Ramos (cell line): ENCODE measurements at regions not wholly inside any gene's neighbourhood (a gene's known extent, or its start where the extent isn't known, plus 50 kb on each side); places are given as distances from the start of the nearest gene placed in this dataset.
"Not testable (repeated sequence)": the region's sequence is repeated elsewhere in the genome, so short reads cannot be mapped to it uniquely, and the experiment has no call there.

Source experiments
- in situ Hi-C: fragments of 300-500 bp; cut with MboI; formaldehyde crosslinking; loops from one replicate; pipeline ENCODE4 v1.14.3; 2022; ENCODE audit warnings: low sequenced_read_pairs; ENCODE audit not compliant: unreplicated experiment

- in situ Hi-C loops, result no loop called here
Measured at GRCh38 chr21:15932726-15933125, 202.9 kb downstream of the USP25 start.

DNA sequence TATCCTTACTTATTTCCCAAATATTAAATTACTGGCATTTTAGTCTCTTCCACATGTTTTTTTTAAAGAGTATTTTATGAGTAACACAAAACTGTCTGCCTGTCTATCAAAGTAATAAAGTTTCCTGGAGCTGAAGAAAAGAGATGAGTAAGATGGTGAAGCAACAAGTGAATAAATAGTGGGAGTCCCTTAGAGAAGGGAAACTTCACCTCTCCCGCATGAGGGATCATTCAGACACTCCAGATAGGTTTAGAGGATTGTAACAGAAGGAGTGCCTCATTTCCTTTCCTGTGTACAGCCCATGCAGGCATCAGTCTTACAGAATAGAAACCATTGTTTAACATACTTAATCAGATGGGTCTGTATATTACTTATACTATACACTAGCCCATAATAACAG, 205.7 kb downstream of the USP25 start:
- in situ Hi-C loops, result no loop called here

DNA sequence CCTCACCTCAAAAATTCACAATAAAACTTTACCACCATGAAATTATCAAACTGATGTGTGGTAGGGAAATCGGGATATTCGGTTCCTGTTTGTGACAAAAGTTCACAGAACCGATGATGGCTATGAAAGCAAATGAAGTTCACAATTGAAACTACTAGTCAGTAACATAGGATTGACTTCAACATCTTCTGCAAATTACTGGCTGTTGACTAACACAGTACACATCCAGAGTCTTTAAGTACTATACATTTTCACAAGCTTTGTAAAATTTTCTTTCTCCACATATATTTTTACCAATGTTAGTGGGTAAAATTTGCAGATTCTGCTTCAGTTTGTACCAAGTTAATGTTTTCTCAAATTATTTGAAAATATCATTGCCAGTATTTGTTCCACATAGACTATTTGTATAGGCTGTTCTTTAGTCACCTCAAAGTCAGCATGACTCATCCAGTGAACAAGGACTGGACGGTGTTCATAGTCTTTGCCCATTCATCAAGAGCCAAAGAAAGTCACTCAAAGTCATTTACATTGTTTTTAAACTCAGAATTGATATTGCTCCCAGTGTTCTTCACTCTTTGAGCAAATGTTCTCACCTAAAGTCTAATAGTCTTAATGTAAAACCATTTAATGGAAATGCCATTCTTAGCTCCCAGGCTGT, 213.4 kb downstream of the USP25 start:
- in situ Hi-C loops, result no loop called here

DNA sequence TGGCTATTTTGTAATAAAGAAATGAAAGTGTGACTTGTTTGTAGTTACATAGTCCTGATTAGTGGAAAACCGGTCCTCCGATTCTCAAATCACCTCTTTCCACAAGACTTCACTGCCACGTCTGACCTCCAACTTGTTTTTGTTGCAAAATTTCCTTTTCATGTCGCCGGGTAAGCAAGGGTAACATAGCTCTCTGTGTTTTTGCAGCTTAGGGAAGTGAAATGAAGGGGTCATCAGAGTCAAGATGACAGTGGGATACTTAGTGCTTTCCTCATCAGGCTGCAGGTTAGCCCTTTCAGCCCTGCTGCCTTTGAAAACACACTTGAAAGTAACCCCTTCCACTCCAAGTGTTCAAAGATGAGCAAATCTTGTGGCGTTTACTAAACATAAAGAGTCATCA, 217.9 kb downstream of the USP25 start:
- in situ Hi-C loops, result no loop called here

GRCh38 chr21:15953551-15954116, 223.9 kb downstream of the USP25 start:
- in situ Hi-C loops, result no loop called here

DNA sequence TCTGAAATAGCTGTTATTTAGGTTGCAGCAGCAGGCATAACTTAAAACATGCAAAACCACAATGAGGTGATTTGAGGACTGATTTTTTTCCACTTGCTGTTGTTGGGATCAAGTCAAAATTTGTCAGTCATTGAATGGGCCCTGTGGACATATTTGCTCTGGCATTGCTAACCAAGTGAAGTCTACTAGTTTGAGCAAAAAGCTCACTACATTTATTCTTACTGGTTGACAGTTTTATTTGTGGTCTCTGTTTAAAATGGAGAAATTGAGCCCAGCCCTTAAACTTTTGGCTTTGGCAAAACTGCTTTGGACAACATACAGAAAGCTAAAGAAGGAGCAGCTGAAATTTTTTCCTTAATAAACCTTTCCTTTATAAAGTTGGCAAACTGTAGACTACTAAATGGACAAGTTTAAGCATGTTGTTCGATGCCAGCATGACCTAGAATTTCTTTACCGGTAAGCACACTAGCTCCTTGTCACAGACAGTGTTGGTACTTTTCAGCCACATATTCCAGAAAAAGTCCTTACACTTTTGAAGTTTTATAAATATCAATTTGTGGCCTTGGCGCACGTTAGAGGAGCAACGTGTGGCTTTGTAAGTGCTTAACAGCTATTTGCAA, 234.6 kb downstream of the USP25 start:
- in situ Hi-C loops, result no loop called here

- in situ Hi-C loops, result no loop called here
Measured at GRCh38 chr21:15966231-15966630, 236.4 kb downstream of the USP25 start.

DNA sequence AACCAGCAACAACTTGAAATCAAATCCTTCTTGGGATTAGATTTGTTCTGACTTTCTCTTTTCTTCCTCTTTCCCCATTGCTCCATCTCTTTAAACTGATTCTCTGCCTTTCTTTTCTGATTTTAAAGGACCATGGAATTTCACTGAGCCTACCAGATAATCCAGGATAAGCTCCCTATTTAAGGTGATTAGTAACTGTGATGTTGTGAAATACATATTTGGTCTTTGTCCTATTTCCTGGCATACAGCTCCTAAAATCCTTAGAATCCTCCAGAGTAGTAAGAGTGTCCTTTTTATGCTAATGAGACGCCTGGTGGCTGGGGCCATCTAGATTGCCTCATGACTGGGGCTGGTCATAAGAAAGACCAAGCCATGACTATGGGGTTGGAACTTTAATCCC, 236.9 kb downstream of the USP25 start:
- in situ Hi-C loops, result no loop called here

GRCh38 chr21:15967661-15968060, 237.9 kb downstream of the USP25 start:
- in situ Hi-C loops, result no loop called here

GRCh38 chr21:15968776-15969310, 239.1 kb downstream of the USP25 start:
- in situ Hi-C loops, result no loop called here

- in situ Hi-C loops, result no loop called here
Measured at GRCh38 chr21:15976807-15977206, 247.0 kb downstream of the USP25 start.

DNA sequence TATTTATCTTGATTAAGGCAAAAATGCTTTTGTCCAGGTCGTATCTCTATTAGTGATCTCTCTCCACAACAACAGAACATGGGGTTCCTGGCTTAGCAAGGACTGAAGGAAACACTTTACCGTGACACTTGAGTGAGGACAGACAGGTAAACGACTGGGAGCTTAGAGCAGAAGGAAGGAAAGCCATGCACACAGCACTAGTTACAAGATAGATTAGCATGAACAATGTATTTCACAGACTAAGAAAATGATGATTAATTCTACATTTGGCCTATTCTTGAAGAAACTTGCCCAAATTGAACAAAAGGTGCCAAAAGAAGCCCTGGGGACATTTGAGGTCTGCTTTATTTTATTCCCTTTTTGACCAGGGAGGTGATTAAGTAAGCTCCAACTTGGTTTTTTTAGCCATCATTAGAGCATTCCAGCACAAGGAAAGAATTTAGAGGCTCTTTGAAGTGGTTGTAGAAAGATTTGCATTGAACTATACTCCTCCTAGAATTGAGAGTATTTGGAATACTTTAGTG, 248.5 kb downstream of the USP25 start:
- in situ Hi-C loops, result no loop called here

GRCh38 chr21:15979493-15979892, 249.7 kb downstream of the USP25 start:
- in situ Hi-C loops, result not testable (repeated sequence)

- in situ Hi-C loops, result no loop called here
Measured at GRCh38 chr21:15986277-15986676, 256.5 kb downstream of the USP25 start.

DNA sequence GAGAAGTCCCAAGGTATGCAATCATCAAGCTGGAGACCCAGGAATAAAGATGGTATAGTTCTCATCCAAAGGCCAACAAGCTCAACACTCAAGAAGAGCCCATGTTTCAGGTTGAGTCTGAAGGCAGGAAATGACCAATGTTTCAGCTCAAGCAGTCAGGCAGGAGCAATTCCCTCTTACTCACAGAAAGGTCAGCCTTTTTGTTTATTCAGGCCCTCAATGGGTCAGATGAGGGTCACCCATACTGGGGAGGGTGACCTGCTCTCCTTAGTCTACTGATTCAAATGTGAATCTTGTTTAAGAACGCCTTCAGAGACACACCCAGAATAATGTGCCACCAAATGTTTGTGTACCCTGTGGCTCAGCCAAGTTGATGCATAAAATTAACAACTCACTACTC, 262.4 kb downstream of the USP25 start:
- in situ Hi-C loops, result no loop called here

- in situ Hi-C loops, result no loop called here
Measured at GRCh38 chr21:15993951-15994350, 264.2 kb downstream of the USP25 start.

DNA sequence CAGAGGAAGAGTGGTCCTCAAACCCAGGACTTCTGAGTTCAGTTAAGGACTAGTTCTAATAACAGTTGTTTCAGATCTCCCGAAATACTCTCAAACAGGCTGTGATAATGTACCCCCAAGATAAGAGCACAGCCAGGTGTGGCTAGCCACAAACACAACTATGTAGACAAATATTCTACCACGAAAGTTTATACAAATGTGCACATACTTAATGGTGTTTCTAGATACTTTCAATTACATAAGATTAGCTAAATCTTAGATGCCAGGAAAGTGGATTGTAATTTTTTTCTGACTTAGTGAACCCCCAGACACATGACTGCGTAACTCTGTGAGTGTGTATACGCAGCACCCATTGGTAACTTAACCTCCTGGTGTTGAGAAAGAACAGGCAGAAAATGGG, 270.0 kb downstream of the USP25 start:
- in situ Hi-C loops, result no loop called here

DNA sequence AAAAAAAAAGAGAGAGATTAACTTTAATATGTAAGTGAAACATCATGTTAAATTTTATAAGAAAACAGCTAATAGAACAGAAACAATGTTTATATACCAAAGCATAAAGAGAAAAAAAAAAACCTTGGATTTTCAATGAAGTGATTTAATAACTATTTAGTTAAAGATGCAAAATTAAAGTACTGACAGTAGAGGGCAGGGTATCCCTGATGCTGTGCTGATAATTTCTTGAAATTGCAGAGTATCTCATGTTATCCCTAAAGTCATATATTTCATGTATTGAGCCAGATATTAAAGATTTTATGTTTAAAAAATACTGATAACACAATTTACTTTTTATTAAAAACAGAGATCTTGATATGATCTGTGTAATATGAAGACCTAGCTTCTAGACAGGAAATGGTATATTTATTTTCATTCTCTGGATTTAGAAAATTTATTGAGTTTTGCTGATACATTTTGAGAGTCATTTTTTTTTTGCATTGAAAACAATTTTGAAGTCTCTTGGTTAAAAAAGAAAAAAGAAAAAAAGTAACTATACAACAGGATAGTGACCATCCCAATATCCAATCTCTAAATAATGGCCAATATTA, 273.2 kb downstream of the USP25 start:
- in situ Hi-C loops, result no loop called here

DNA sequence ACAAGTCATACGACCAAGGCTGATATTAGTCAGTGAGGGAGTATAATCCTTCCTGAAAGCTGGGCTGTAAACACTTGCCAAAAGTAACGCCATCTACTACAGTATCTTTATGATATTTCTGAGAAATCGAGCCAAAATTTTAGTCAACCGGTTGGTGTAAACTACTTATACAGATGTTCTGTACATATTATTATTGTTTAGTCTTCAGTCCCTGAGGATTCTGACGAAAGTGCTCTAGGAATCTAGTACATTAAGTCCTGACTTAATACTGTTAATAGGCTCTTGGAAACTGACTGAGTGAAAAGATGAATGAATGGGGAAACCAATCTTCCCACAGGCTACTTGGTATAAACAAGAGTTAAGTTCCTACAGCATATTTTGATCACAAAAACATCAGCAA, 274.3 kb downstream of the USP25 start:
- in situ Hi-C loops, result no loop called here

DNA sequence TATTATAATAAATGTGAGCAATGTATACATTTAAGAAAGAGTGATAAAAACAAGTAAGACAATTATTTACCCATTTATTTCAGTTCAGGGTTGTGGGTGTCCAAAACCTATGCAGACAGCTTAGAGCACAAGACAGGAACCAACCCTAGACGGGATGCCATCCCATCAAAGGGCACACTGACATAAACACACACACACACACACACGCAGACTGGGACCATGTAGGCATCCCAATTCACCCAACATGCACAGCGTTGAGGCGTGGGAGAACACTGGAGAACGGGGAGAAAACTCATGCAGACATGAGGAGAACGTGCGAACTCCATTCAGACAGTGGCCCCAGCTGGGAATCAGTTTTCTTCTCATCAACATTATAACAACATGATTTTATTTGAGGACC, 274.7 kb downstream of the USP25 start:
- in situ Hi-C loops, result no loop called here

DNA sequence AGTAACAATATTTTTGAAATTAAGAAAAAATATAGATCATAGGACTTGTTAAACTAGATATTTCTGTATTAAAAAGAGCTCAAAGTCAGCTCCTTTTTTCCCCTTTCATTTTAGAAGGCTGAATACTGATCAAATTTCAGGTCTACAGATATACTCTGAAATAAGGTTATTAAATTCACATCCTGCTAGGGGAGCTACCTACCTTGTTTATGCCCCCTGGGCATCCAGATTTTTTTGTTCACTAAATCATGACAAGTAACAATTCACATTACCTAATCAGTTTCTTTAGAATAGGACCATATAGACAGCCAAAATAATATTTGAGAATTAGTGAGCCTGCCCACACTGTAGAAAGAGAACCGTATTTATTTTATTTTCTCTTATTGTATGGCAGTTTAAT, 276.2 kb downstream of the USP25 start:
- in situ Hi-C loops, result no loop called here
